ENCODE measurements at regions not wholly inside any gene's neighbourhood (a gene's known extent, or its start where the extent isn't known, plus 50 kb on each side); places are given as distances from the start of the nearest gene placed in this dataset.

DNA sequence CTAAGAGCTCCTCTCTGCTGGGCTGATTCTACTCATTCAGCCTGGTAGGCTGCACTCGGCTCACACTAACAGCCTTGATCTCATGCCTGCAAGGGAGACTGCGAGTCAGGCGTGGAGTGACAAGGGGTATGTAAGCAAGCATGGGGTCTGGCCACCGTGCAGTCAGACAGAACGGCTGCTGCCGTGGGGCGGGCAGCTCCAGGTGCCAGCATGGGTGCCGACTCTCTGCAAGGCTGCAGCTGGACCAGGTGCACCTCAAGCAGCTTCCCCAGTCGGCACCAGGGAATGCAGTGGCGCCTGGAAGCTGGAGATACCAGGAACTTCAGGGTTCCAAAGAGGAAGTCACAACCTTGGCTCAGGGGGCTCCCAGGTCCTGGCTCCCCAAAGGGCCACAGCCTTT, 892.3 kb downstream of the OLFM4 start:
- no peak for DNase-seq

DNA sequence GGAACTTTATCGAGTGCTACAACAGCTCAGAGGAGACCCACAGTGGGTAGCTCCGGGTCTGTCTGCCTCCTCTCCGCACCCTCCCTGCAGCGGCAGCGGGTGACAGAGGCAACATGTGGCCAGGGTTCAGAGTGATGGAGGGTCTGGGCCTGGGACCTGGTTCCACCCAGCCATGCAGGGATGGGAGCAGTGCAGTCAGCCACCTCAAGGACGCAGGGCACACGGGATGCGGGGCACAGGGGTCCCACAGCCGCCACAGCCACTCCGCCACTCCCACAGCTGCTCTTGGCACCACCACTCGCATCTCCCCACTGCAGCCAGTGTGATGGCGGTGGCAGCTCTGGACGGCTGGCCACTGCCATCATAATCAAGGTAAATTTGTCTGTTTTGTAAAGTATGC, 892.9 kb downstream of the OLFM4 start:
- no peak for DNase-seq

DNA sequence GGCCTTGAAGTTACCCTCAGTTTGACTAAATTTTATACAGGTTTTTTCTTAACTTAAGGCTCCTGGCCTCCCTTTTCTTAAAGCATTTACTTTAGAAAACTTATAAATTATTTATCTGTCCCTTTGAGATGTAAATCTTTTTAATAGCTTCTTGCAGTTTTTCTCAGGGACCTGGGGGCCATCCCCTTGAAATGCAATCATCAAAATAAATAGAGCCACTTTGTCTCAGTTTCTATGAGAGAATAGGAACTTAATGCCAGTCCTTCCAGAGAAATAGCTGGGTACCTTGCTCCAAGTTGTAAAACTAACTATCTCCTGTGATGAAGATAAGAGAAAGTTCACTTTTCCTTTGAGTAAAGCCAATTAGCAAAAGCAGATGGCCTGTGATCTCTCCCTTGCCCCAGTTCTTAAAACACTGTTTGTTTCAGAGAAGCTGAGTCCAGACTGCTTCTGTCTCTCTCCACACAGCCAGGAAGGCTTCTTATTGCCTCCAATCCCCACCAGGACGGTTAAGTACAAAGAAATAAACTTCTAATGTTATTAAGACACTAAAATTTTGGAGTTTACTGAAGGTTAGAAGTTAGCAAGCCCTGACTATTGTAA, 913.1 kb downstream of the OLFM4 start:
- DNase-seq, result no peak

DNA sequence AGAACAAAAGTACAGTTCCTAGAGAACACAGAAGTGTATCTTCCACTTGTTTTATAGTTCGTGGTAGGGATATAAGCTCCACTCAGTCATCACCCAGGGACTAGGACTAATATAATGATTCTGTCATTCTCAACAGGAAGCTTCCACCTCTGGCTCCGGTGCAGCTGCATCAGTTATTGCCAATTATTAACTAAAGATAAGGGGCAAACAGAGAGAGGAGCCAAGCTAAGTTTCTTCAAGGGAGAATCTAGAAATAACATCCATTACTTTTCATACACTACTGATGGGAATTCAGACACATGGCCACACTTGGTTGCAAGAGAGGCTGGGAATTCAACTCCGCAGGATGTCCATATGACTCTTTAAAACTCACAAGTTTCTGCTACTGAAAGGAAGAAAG, 917.9 kb downstream of the OLFM4 start:
- no peak for DNase-seq

DNA sequence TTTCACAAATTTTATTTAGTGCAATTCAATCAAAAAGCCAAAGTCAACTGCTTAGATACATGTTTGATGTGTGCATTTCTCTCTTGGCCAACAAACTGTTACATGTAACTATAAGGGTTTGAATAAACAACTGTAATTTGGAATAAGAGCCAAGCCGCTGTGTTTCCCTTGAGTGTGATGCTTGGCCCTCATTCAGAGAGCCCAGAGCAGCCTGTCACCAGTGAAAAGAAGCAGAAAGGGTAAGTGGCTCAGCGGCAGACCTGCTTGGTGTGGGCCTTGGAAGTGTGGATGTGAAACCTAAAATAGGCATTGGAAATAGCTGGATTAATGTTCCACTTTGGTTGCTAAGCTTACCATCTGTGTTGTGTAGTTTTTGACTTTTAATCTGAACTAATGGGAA, 924.6 kb downstream of the OLFM4 start:
- DNase-seq, result peak; percentile 31
